GM21576 (cell line): ENCODE measurements at regions not wholly inside any gene's neighbourhood (a gene's known extent, or its start where the extent isn't known, plus 50 kb on each side); places are given as distances from the start of the nearest gene placed in this dataset.
"Not testable (repeated sequence)": the region's sequence is repeated elsewhere in the genome, so short reads cannot be mapped to it uniquely, and the experiment has no call there.

Experiments
- ATAC-seq: cut with Tn5 transposase; IDR thresholded peaks from one replicate; pipeline ENCODE4 v1.9.1; 2021; ENCODE audit warnings: mild to moderate bottlenecking, moderate library complexity; ENCODE audit not compliant: unreplicated experiment

GRCh38 chr17:69669441-69670178, 255.1 kb downstream of the MAP2K6 start:
- ATAC-seq = no peak

DNA sequence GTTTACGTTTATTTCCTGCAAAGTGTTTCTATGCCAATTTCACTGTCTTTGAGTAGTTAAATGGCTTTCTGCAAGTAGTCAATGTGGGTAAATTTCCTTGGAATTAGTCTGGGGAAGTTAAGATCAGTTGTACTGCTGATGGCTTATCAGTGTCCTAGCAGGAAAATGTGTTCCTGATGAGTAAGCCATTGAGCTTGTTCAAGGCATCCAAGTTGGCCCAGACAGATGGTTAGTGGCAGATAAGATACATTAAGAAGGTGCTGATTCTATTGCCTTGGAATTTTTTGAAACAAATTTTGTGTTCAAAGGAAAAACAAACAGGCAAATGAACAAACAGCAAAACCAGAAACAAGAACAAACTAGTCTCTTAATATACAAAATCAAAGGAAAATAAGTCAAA, 258.4 kb downstream of the MAP2K6 start:
- ATAC-seq = no peak

DNA sequence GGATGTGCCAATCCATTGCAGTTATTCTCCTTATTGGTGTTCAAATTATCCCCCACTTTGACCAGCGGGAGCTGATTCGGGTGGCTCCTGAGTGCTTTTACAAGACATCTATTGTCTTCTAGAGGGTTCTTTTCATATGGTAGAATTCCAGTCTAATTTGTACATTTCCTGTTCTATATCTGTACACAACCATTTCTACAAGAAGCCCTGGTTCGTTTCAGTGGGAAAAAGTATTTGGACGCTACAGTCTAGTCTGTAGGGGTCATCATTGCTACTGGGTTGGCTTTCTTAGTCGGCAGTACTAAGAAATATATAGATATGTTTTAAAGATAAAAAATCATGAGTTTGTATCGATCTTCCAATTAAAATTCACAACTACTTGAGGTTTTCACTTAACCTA, 262.6 kb downstream of the MAP2K6 start:
- no peak for ATAC-seq

- ATAC-seq = no peak
Measured at GRCh38 chr17:69678206-69678605, 263.7 kb downstream of the MAP2K6 start.

- ATAC-seq = no peak
Measured at GRCh38 chr17:69679829-69680228, 265.3 kb downstream of the MAP2K6 start.

DNA sequence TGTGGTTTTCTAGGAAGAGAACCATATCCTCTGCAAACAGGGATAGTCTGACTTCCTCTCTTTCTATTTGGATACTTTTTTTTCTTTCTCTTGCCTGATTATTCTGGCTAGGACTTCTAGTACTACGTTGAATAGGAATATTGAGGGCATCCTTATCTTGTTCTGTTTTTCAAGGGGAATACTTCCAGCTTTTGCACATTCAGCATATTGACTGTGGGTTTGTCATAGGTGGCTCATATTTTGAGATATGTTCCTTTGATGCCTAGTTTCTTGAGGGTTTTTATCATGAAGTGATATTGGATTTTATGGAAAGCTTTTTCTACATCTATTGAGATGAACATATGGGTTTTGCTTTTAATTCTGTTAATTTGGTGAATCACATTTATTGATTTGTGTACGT, 269.8 kb downstream of the MAP2K6 start:
- no peak for ATAC-seq

- ATAC-seq = not testable (repeated sequence)
Measured at GRCh38 chr17:69685150-69685549, 270.7 kb downstream of the MAP2K6 start.

- no peak for ATAC-seq
Measured at GRCh38 chr17:69690531-69690930, 276.0 kb downstream of the MAP2K6 start.

GRCh38 chr17:69692171-69692570, 277.7 kb downstream of the MAP2K6 start:
- ATAC-seq = no peak

- no peak for ATAC-seq
Measured at GRCh38 chr17:69695646-69696045, 281.1 kb downstream of the MAP2K6 start.

DNA sequence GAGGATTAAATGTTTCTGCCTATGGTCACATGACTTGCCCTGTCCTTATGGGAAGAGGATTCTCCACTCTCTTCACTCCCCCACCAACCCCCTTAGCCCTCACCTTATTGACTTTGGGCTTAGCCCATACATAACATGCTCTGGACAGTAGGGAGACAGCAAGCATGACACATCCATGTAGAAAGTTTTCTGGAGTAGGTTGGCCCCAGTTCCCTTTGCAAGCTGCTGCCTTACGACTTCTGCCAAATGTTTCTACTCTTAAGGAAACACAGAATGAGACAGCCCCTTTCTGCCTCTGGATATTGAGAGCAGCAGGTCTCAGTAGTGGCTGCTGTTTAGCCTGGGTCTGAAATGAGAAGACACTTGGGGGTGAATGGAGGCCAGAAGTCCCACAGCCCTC, 282.2 kb downstream of the MAP2K6 start:
- no peak for ATAC-seq

DNA sequence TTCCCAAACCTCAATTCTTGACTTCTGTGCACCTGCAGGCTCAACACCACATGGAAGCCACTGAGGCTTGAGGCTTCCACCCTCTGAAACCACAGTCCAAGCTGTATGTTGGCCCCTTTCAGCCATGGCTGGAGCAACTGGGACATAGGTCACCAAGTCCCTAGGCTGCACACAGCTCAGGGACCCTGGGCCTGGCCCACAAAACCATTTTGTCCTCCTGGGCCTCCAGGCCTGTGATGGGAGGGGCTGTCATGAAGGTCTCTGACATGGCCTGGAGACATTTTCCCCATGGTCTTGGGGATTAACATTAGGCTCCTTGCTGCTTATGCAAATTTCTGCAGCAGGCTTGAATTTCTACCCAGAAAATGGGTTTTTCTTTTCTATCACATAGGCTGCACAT, 283.9 kb downstream of the MAP2K6 start:
- ATAC-seq = not testable (repeated sequence)

- ATAC-seq = no peak
Measured at GRCh38 chr17:69702078-69702477, 287.6 kb downstream of the MAP2K6 start.

- ATAC-seq = no peak
Measured at GRCh38 chr17:69703751-69704150, 289.3 kb downstream of the MAP2K6 start.

DNA sequence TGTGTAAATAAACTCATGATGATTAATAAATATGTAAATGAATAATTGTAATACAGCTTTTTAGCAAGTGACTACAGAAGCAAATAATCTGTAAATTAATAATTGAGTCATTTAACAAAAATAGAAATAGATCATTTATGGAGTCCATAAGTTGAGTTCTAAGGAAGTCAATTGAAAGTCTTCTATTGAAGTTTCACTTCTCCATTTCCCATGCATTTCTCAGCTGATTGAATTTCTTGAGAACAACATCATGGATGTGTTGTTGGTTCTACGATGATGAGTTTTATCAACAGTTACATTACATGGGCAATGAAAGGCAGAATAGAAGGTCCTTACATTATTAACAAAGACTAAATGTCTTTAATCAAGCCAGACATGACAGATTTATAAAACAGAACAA, 290.4 kb downstream of the MAP2K6 start:
- no peak for ATAC-seq

- ATAC-seq = no peak
Measured at GRCh38 chr17:69706127-69706526, 291.6 kb downstream of the MAP2K6 start.

GRCh38 chr17:69709441-69709840, 294.9 kb downstream of the MAP2K6 start:
- ATAC-seq = no peak

GRCh38 chr17:69710926-69711325, 296.4 kb downstream of the MAP2K6 start:
- ATAC-seq = no peak

DNA sequence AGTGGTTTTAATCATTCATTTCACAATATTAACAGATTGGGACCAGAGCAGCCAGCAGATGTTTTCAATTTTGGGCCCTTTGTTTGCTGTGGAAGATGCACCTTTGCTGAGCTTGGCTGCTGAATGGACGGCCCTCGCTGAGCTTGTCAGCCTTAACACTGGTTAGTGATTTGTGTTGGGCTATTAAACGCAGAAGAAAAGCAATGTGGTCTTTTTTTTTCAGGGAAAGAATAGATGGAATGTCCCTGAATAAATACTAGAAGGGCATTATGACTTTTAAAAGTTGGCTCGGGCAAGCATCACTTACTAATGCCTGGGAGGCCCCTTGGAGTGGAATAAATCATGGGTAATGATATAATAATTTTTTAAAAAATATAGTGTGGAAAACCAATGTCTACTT, 297.0 kb downstream of the MAP2K6 start:
- no peak for ATAC-seq

DNA sequence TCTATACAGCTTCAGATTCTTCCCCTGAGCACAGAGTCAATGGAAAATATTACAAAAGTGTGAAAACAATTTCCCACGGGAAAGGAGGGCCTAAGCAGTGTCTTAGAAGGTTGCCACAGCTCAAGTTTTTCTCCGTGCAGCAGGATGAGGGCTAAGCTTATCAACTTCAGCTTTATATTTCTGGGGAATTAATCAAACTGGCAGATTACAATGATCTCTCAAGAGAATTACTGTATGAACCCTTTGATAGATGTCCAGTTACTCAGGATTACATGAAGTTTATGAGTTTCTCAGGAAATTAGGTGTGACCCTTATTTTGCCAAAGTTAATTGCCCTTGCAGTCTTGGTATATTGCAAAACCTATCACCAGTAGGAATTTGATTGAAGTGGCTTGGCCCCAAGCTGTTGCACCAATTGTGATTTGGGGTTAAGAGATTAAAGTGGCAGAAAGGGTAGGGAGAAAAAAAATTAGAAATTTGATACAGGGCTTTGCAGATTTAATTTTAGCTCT, 298.4 kb downstream of the MAP2K6 start:
- no peak for ATAC-seq

DNA sequence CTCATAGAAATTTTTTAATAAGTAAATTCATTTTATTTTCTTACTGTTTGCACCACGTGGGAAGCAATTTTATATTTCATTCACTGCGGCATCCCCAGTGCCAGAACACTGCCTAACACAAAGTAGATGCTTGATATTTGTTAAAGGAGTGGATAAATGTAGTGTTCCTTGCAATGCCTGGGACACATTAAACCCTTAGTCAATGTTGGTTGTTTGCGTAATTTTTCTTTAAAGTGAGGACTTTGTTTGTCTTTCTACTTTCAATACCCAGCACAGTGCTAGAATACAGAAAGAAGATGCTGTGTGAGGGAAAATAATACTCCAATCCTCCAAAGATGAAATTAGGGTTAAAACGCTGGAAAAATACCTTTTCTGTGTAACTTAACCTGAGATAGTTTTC, 299.3 kb downstream of the MAP2K6 start:
- ATAC-seq = no peak

DNA sequence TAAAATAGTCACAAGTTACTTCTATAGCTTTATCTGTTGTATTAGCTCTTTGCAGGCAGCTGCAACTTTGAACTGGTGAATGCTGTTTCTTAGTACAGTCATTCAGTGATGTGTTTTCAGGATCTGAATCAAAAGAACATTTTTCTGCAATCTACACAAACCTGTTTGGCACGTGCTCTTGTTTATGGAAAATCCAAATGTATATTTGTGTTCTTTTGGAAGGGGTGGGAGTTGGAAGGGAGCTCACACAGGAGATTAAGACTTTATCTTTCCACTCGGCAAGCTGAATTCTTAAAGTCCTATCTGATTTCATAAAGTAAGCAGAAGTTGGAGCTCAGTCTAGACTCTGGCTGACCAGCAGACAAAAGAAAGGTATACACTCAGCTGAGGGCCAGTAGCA, 300.2 kb downstream of the MAP2K6 start:
- no peak for ATAC-seq

GRCh38 chr17:69715656-69716055, 301.2 kb downstream of the MAP2K6 start:
- ATAC-seq = no peak
